PC-3 (cell line): ENCODE measurements at regions not wholly inside any gene's neighbourhood (a gene's known extent, or its start where the extent isn't known, plus 50 kb on each side); places are given as distances from the start of the nearest gene placed in this dataset.

Source experiments
- EZH2phosphoT487 ChIP-seq: fragments of 300-600 bp; sonication (generic); IDR thresholded peaks from 2 replicates; pipeline ENCODE4 v1.6.1; 2018; ENCODE audit warnings: mild to moderate bottlenecking, antibody characterized with exemption, low read length, borderline replicate concordance
- TF ChIP-seq, protein P1 (sequence below): fragments of 300-600 bp; sonication (generic); conservative IDR thresholded peaks from 2 replicates; pipeline ENCODE4 v1.5.1; 2017; ENCODE audit warnings: antibody characterized with exemption, low read depth, mild to moderate bottlenecking, low read length

GRCh38 chr11:41851743-41852142 lies 392.3 kb upstream of the LRRC4C start:
- TF ChIP-seq, protein P1, sequence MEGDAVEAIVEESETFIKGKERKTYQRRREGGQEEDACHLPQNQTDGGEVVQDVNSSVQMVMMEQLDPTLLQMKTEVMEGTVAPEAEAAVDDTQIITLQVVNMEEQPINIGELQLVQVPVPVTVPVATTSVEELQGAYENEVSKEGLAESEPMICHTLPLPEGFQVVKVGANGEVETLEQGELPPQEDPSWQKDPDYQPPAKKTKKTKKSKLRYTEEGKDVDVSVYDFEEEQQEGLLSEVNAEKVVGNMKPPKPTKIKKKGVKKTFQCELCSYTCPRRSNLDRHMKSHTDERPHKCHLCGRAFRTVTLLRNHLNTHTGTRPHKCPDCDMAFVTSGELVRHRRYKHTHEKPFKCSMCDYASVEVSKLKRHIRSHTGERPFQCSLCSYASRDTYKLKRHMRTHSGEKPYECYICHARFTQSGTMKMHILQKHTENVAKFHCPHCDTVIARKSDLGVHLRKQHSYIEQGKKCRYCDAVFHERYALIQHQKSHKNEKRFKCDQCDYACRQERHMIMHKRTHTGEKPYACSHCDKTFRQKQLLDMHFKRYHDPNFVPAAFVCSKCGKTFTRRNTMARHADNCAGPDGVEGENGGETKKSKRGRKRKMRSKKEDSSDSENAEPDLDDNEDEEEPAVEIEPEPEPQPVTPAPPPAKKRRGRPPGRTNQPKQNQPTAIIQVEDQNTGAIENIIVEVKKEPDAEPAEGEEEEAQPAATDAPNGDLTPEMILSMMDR: no peak
- no peak for TF ChIP-seq EZH2phosphoT487
